NCI-H2107 treated with DMSO at 0.1 percent for 48 hours (cell line): ENCODE measurements at regions not wholly inside any gene's neighbourhood (a gene's known extent, or its start where the extent isn't known, plus 50 kb on each side); places are given as distances from the start of the nearest gene placed in this dataset.
"Not testable (repeated sequence)": the region's sequence is repeated elsewhere in the genome, so short reads cannot be mapped to it uniquely, and the experiment has no call there.

ENCODE experiments used
- DNase-seq: peaks from one replicate; lab custom pipeline; 2025; ENCODE audit not compliant: unreplicated experiment; lab: John Stamatoyannopoulos, UW

GRCh38 chr6:12605888-12606345 is 110.7 kb upstream of the PHACTR1 start:
- DNase-seq: peak; percentile 46

GRCh38 chr6:12606616-12607015 is 110.0 kb upstream of the PHACTR1 start:
- DNase-seq: no peak

- DNase-seq: no peak
Measured at GRCh38 chr6:12608016-12608860, 108.3 kb upstream of the PHACTR1 start.

- no peak for DNase-seq
Measured at GRCh38 chr6:12608874-12609273, 107.7 kb upstream of the PHACTR1 start.

- no peak for DNase-seq
Measured at GRCh38 chr6:12609751-12610150, 106.8 kb upstream of the PHACTR1 start.

- DNase-seq: no peak
Measured at GRCh38 chr6:12610862-12611261, 105.7 kb upstream of the PHACTR1 start.

GRCh38 chr6:12613811-12614210 is 102.8 kb upstream of the PHACTR1 start:
- DNase-seq: no peak

GRCh38 chr6:12614456-12614855 is 102.1 kb upstream of the PHACTR1 start:
- DNase-seq: no peak

- DNase-seq: no peak
Measured at GRCh38 chr6:12618296-12618695, 98.3 kb upstream of the PHACTR1 start.

GRCh38 chr6:12621754-12622153 is 94.8 kb upstream of the PHACTR1 start:
- DNase-seq: no peak

GRCh38 chr6:12622566-12622965 is 94.0 kb upstream of the PHACTR1 start:
- no peak for DNase-seq

GRCh38 chr6:12624142-12624837 is 92.3 kb upstream of the PHACTR1 start:
- DNase-seq: no peak

GRCh38 chr6:12627053-12627452 is 89.5 kb upstream of the PHACTR1 start:
- no peak for DNase-seq

GRCh38 chr6:12628327-12628726 is 88.2 kb upstream of the PHACTR1 start:
- DNase-seq: no peak

GRCh38 chr6:12633746-12634145 is 82.8 kb upstream of the PHACTR1 start:
- DNase-seq: not testable (repeated sequence)

GRCh38 chr6:12635375-12635774 is 81.2 kb upstream of the PHACTR1 start:
- DNase-seq: no peak

- no peak for DNase-seq
Measured at GRCh38 chr6:12635813-12636212, 80.8 kb upstream of the PHACTR1 start.

- no peak for DNase-seq
Measured at GRCh38 chr6:12636336-12636735, 80.2 kb upstream of the PHACTR1 start.

GRCh38 chr6:12637960-12638641 is 78.5 kb upstream of the PHACTR1 start:
- DNase-seq: no peak

GRCh38 chr6:12640438-12640837 is 76.1 kb upstream of the PHACTR1 start:
- DNase-seq: no peak

- DNase-seq: not testable (repeated sequence)
Measured at GRCh38 chr6:12641785-12642184, 74.8 kb upstream of the PHACTR1 start.

GRCh38 chr6:12645941-12646340 is 70.6 kb upstream of the PHACTR1 start:
- DNase-seq: no peak
